ENCODE measurements at regions not wholly inside any gene's neighbourhood (a gene's known extent, or its start where the extent isn't known, plus 50 kb on each side); places are given as distances from the start of the nearest gene placed in this dataset.
"Not testable (repeated sequence)": the region's sequence is repeated elsewhere in the genome, so short reads cannot be mapped to it uniquely, and the experiment has no call there.

DNA sequence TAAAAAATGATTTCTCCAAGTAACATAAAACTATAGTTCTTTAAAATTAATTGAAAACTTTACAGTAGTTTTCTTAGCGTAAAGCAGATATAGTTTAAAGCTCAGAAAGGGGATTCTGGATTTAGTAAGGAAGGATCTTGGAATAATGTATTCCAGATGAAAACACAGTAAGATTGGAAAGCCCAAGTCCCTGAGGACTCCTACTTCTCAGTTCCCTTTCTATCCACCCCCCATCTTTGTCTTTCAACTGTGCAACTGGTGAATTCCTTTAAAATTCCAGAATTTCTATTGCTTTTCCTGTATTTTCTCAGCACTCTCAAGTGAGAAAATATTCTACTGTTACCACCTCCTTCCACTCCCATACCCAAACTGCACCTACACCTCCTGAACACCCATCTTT is 184.5 kb upstream of the FBN2 start:
- Mint-ChIP-seq H3K4me3 (no peak overlapping the region), H3K36me3 (no peaks in the 10 kb centered on the region), H3K4me1 (ENCODE audit: unreplicated experiment) (no peaks in the 10 kb centered on the region), H3K27me3 (no peaks in the 10 kb centered on the region), H3K9me3 (no peaks in the 10 kb centered on the region), H3K27ac (no peak overlapping the region)
- TF ChIP-seq, protein P1, sequence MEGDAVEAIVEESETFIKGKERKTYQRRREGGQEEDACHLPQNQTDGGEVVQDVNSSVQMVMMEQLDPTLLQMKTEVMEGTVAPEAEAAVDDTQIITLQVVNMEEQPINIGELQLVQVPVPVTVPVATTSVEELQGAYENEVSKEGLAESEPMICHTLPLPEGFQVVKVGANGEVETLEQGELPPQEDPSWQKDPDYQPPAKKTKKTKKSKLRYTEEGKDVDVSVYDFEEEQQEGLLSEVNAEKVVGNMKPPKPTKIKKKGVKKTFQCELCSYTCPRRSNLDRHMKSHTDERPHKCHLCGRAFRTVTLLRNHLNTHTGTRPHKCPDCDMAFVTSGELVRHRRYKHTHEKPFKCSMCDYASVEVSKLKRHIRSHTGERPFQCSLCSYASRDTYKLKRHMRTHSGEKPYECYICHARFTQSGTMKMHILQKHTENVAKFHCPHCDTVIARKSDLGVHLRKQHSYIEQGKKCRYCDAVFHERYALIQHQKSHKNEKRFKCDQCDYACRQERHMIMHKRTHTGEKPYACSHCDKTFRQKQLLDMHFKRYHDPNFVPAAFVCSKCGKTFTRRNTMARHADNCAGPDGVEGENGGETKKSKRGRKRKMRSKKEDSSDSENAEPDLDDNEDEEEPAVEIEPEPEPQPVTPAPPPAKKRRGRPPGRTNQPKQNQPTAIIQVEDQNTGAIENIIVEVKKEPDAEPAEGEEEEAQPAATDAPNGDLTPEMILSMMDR (conservative IDR thresholded peaks at IDR 0.05): no peak
- DNase-seq (ENCODE audit: extremely low spot score, unreplicated experiment): no peak

DNA sequence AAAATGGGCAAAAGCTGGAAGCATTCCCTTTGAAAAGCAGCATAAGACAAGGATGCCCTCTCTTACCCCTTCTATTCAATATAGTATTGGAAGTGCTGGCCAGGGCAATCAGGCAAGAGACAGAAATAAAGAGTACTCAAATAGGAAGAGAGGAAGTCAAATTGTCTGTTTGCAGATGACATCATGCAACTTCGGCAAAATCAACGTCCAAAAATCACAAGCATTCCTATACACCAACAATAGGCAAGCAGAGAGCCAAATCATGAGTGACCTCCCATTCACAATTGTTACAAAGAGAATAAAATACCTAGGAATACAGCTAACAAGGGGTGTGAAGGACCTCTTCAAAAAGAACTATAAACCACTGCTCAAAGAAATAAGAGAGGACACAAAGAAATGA is 192.0 kb upstream of the FBN2 start:
- H3K4me3 Mint-ChIP-seq; H3K9me3 Mint-ChIP-seq; H3K36me3 Mint-ChIP-seq; H3K27ac Mint-ChIP-seq; DNase-seq (ENCODE audit: extremely low spot score, unreplicated experiment); H3K27me3 Mint-ChIP-seq; H3K4me1 Mint-ChIP-seq (ENCODE audit: unreplicated experiment): not testable (repeated sequence)

DNA sequence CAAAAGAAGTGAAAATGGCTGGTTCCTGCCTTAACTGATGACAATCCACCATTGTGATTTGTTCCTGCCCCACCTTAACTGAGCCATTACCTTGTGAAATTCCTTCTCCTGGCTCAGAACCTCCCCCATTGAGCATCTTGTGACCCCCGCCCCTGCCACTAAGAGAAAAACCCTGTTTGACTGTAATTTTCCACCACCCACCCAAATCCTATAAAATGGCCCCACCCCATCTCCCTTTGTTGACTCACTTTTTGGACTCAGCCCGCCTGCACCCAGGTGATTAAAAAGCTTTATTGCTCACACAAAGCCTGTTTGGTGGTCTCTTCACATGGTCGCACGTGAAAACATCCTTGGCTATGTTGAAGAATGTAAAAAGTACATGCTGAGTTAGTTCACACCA is 197.6 kb upstream of the FBN2 start:
- H3K27me3 Mint-ChIP-seq; DNase-seq (ENCODE audit: extremely low spot score, unreplicated experiment); H3K4me1 Mint-ChIP-seq (ENCODE audit: unreplicated experiment); H3K36me3 Mint-ChIP-seq; H3K4me3 Mint-ChIP-seq; H3K9me3 Mint-ChIP-seq; H3K27ac Mint-ChIP-seq: not testable (repeated sequence)

DNA sequence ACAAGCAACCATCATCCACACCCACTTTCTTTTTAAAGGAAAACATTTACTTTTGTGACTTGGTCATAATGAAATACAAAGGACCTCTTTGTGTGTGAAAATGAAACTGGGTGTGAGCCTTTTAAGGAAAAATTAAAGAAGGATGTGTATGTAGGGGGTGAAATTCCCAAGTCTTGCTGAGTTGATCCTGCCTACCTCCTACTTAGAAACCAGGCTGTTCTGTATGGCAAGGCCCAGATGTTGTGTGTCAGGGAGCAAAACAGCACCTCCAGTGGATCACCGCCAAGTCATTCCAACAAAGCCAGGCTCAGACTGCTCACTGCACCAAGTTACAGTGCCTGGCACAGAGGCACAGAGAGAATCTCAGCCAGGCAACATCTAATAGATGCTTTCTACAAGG is 198.5 kb upstream of the FBN2 start:
- DNase-seq (ENCODE audit: extremely low spot score, unreplicated experiment): no peak
- peak overlapping the region; percentile 60 for H3K27ac Mint-ChIP-seq
- no peaks in the 10 kb centered on the region for H3K27me3 Mint-ChIP-seq
- no peaks in the 10 kb centered on the region for H3K9me3 Mint-ChIP-seq
- H3K4me1 Mint-ChIP-seq (ENCODE audit: unreplicated experiment): peaks cover 8% of the 10 kb centered on the region
- no peaks in the 10 kb centered on the region for H3K36me3 Mint-ChIP-seq
- TF ChIP-seq, protein P1 (conservative IDR thresholded peaks at IDR 0.05): no peak
- no peak overlapping the region for H3K4me3 Mint-ChIP-seq

DNA sequence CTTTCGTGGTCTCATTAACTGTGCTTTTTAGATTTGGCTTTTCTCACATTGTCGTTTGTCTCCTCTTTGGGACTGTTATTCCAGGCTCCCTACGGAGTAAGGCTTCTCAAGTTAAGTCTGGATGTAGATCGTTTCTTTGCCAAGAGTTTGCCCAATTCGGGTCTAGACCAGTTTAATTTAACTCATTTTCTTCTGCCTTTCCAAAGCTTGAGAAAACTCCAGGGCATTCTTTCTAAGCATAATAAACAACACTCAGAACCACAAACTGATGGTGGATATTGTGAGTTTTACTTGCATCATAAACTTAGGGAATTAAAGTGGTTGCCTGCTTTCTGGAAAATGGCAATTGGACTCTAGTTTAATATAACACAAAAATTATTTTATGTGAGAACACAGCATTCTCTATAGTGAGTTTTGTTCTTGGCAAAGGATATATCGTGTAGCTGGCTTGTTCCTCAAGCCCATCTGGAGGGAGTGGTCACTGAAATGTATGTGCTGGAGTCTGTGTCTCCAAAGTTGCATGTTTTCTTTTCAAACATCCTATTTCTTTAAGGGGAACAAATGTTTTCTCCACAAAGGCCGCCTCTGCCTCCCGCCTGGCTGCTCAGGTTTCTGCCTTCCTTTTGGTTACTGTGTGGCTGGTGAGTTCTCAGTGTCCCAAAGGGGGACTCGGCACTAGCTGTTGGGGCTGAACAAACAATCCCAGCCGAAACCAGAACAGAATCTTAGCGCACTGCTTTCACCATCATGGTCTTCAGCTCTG is 211.3 kb upstream of the FBN2 start:
- TF ChIP-seq, protein P1 (conservative IDR thresholded peaks at IDR 0.05): no peak
- no peak overlapping the region for H3K4me3 Mint-ChIP-seq
- DNase-seq (ENCODE audit: extremely low spot score, unreplicated experiment): no peak
- H3K4me1 Mint-ChIP-seq (ENCODE audit: unreplicated experiment): no peaks in the 10 kb centered on the region
- H3K27me3 Mint-ChIP-seq: no peaks in the 10 kb centered on the region
- no peaks in the 10 kb centered on the region for H3K9me3 Mint-ChIP-seq
- no peak overlapping the region for H3K27ac Mint-ChIP-seq
- H3K36me3 Mint-ChIP-seq: no peaks in the 10 kb centered on the region

DNA sequence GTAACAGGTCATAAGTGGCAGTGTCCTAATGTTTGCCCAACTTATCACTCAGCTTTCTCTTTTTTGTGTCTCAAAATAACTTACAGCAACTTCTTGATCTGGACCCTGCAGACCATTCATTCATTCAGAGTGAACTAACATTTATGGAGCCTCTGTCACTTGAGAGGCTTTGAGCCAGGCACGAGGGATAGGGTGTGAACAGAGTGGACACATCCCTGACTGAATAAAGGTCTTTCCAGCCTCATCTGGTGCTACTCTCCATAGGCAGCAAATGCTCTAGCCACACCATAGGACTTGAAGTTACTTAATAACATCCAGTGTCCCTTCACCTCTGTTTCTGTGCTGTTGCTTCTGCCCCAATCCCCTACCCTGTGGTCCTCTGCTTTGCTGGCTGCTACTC is 212.1 kb upstream of the FBN2 start:
- DNase-seq (ENCODE audit: extremely low spot score, unreplicated experiment): no peak
- no peaks in the 10 kb centered on the region for H3K36me3 Mint-ChIP-seq
- H3K4me3 Mint-ChIP-seq: no peak overlapping the region
- TF ChIP-seq, protein P1 (conservative IDR thresholded peaks at IDR 0.05): no peak
- no peaks in the 10 kb centered on the region for H3K4me1 Mint-ChIP-seq (ENCODE audit: unreplicated experiment)
- no peak overlapping the region for H3K27ac Mint-ChIP-seq
- H3K27me3 Mint-ChIP-seq: no peaks in the 10 kb centered on the region
- H3K9me3 Mint-ChIP-seq: no peaks in the 10 kb centered on the region
